ENCODE measurements at regions not wholly inside any gene's neighbourhood (a gene's known extent, or its start where the extent isn't known, plus 50 kb on each side); places are given as distances from the start of the nearest gene placed in this dataset.
"Not testable (repeated sequence)": the region's sequence is repeated elsewhere in the genome, so short reads cannot be mapped to it uniquely, and the experiment has no call there.

DNA sequence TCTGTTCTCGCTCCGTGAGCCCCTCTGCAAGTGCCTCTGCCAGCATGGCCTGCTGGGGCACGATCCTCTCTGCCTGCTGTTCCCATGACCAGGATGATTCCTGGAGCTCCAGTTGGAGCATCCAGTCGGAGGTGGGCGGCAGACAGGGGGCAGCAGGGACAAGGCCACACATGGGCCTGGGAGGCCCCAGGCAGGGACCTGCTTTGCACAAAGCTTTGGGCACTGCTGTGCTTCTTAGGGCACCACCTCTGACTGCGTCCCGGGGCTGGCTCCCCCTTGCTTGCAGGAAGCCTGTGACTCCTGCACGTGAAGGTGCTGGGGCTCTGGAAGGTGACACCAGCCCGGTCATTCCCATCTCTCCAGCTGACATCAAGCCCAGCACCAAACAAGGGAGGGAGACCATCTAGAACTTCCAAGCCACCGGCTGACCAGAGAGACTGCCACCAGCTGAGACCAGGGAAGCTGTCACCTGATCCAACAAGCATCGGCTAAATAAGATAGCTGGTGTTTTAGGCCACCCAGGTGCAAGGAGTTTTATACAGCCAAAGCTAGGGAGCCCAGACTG lies 174.8 kb upstream of the FOXD4L5 start:
- DNase-seq (ENCODE audit: low read depth), result no peak
- TF ChIP-seq MYC (IDR thresholded peaks at IDR 0.05; ENCODE audit: low read depth, low read length) (no peak), CTCF (IDR thresholded peaks at IDR 0.05; ENCODE audit: low read depth, low read length) (no peak), POLR2A (IDR thresholded peaks at IDR 0.05; ENCODE audit: extremely low read depth, insufficient read length) (no peak)
- TF ChIP-seq, protein P1, sequence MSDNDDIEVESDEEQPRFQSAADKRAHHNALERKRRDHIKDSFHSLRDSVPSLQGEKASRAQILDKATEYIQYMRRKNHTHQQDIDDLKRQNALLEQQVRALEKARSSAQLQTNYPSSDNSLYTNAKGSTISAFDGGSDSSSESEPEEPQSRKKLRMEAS (IDR thresholded peaks at IDR 0.05; ENCODE audit: low read depth, low read length), result no peak
- H3K4me3 ChIP-seq (ENCODE audit: low read depth, low read length), result no peak overlapping the region

GRCh38 chr9:65458992-65459391 lies 174.0 kb upstream of the FOXD4L5 start:
- no peak overlapping the region for H3K4me3 ChIP-seq (ENCODE audit: low read depth, low read length)
- no peak for DNase-seq (ENCODE audit: low read depth)
- no peak for TF ChIP-seq POLR2A (IDR thresholded peaks at IDR 0.05; ENCODE audit: extremely low read depth, insufficient read length)

GRCh38 chr9:65458465-65458864 lies 173.5 kb upstream of the FOXD4L5 start:
- DNase-seq (ENCODE audit: low read depth), result no peak
- TF ChIP-seq POLR2A (IDR thresholded peaks at IDR 0.05; ENCODE audit: extremely low read depth, insufficient read length) (no peak), MYC (IDR thresholded peaks at IDR 0.05; ENCODE audit: low read depth, low read length) (no peak), CTCF (IDR thresholded peaks at IDR 0.05; ENCODE audit: low read depth, low read length) (no peak)
- TF ChIP-seq, protein P1 (IDR thresholded peaks at IDR 0.05; ENCODE audit: low read depth, low read length), result no peak

DNA sequence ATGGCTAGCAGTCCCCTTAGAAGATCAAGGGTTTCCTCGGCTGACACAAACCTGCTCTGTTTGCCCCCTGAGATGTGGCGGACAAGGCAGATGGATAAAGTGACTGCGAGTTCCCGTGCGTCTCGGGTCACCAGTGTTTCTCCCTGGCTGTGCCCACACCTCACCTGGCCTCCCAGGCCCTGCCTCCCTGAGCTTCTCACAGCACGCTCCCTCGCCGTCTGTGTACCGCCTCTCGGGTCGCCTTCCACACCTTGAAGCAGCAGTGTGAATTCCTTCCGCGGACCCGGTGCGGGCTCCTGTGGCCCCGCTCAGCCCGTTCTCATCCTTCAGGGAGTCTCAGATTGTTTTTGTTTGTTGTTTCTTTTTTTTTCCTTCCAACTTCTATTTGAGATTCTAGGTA lies 172.0 kb upstream of the FOXD4L5 start:
- not testable (repeated sequence) for DNase-seq (ENCODE audit: low read depth); H3K4me3 ChIP-seq (ENCODE audit: low read depth, low read length)

More at GRCh38 chr9:65458465-65458864, 173.5 kb upstream of the FOXD4L5 start:
- H3K4me3 ChIP-seq (ENCODE audit: low read depth, low read length), result no peak overlapping the region

DNA sequence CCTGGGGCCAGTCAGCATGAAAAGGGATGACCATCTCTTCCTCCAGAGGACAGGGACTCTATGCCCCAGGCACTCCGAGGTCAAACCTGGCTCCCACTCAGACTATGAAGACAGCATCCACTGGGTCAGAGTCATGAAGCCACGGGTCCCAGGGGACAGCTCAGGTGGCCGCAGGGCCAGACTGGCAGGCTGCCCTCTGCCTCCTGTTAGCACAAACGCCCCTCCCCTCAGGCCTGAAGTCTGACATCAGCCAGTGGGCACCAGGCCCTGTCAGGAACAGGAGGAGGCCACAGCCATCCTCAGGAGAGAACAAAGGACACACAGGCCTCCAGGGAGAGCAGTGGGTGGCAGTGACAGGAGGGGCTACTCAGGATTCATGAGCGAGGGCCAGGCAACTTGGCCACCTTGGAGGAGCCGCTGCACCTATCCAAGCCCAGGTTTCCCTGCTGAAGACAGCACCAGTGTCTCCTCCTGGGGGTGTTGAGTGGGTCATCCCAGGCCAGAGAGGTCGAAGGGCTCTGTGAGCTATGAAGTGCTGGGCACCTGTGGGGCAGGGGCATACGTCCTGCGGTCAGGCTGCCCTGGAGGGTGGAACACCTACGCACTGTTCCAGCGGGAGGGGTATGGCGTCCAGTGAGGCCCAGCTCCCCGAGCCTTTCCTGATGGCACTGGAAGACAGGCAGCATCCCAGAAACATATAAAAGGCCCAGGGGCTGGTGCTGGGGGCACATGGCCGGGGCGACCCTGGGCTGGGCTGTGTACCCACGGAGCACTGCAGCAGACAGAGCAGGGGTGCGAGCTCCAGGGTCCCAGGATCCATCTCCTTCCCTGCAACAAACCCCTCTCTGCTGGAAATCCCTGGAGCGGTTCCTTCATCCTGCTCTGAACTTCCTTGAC lies 171.0 kb upstream of the FOXD4L5 start:
- DNase-seq (ENCODE audit: low read depth); H3K4me3 ChIP-seq (ENCODE audit: low read depth, low read length): not testable (repeated sequence)

DNA sequence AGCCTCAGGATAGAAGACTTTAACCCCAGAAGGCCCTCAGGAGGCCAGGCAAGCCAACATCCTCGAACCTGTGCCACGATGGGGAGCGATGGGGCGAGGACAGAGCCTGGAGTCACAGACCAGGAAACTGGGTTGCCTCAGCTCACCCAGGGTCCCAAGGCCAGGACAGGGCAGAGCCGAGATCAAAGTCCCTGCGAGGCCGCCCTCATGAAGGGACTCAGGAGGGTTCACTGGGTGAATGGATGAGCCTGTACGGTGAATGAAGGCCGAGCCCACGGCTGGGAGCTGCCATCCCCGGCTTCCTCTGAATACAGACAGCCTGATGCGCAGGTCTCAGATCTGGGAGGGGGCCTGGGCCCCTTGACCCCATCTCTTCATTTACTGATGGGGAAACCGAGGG lies 170.1 kb upstream of the FOXD4L5 start:
- DNase-seq (ENCODE audit: low read depth); H3K4me3 ChIP-seq (ENCODE audit: low read depth, low read length): not testable (repeated sequence)

DNA sequence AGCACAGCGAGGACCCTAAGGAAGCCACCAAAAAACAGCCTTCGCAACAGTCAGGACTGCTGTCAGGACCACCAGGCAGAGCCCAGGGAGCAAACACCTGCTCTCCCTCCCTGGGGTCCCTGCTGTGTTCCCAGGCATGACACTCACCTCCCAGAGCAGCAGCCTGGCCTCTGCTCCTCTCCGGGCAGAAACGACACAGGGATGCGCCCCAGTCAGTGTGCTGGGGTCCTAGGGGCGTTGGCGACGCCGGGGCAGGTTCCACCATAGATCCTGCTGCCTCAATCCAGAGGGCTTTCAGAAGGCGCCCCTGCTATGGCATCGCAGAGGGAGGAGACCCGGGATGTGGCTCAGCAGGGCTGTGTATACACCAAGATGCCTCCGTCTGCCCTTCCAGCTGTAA lies 169.7 kb upstream of the FOXD4L5 start:
- not testable (repeated sequence) for DNase-seq (ENCODE audit: low read depth); H3K4me3 ChIP-seq (ENCODE audit: low read depth, low read length)

GRCh38 chr9:65454034-65454433 lies 169.0 kb upstream of the FOXD4L5 start:
- H3K4me3 ChIP-seq (ENCODE audit: low read depth, low read length); DNase-seq (ENCODE audit: low read depth): not testable (repeated sequence)

GRCh38 chr9:65449886-65450610 lies 165.0 kb upstream of the FOXD4L5 start:
- DNase-seq (ENCODE audit: low read depth); H3K4me3 ChIP-seq (ENCODE audit: low read depth, low read length): not testable (repeated sequence)

- no peak overlapping the region for H3K4me3 ChIP-seq (ENCODE audit: low read depth, low read length)
- no peak for DNase-seq (ENCODE audit: low read depth)
- no peak for TF ChIP-seq POLR2A (IDR thresholded peaks at IDR 0.05; ENCODE audit: extremely low read depth, insufficient read length)
- TF ChIP-seq MYC (IDR thresholded peaks at IDR 0.05; ENCODE audit: low read depth, low read length), result no peak
- TF ChIP-seq, protein P1 (IDR thresholded peaks at IDR 0.05; ENCODE audit: low read depth, low read length), result no peak
- no peak for TF ChIP-seq CTCF (IDR thresholded peaks at IDR 0.05; ENCODE audit: low read depth, low read length)
Observed at GRCh38 chr9:65449423-65449822, 164.4 kb upstream of the FOXD4L5 start.

GRCh38 chr9:65447146-65447545 lies 162.1 kb upstream of the FOXD4L5 start:
- H3K4me3 ChIP-seq (ENCODE audit: low read depth, low read length); DNase-seq (ENCODE audit: low read depth): not testable (repeated sequence)

- DNase-seq (ENCODE audit: low read depth); H3K4me3 ChIP-seq (ENCODE audit: low read depth, low read length): not testable (repeated sequence)
Observed at GRCh38 chr9:65445991-65446390, 161.0 kb upstream of the FOXD4L5 start.

Data from NB4 (cell line).